Glutamatergic neuron (in vitro differentiated cells): ENCODE measurements at regions not wholly inside any gene's neighbourhood (a gene's known extent, or its start where the extent isn't known, plus 50 kb on each side); places are given as distances from the start of the nearest gene placed in this dataset.
A peak's percentile ranks its signal among the peaks of the same experiment; 100 is the strongest.

Experiments
- DNase-seq: peaks from one replicate; pipeline ENCODE4 v3.0.0; 2022
- H3K27ac Mint-ChIP-seq: one replicate; pipeline ENCODE4 v1.8.0; 2020; ENCODE audit warnings: mild to moderate bottlenecking, mixed read lengths, inconsistent platforms; ENCODE audit not compliant: unreplicated experiment
- H3K27me3 Mint-ChIP-seq: one replicate; pipeline ENCODE4 v1.8.0; 2020; ENCODE audit warnings: mild to moderate bottlenecking, moderate library complexity, mixed read lengths, inconsistent platforms; ENCODE audit not compliant: unreplicated experiment
- H3K36me3 Mint-ChIP-seq: one replicate; pipeline ENCODE4 v1.8.0; 2020; ENCODE audit warnings: mild to moderate bottlenecking, mixed read lengths, inconsistent platforms; ENCODE audit not compliant: unreplicated experiment
- H3K4me1 Mint-ChIP-seq: one replicate; pipeline ENCODE4 v1.8.0; 2020; ENCODE audit warnings: mild to moderate bottlenecking, low read depth, mixed read lengths, inconsistent platforms; ENCODE audit not compliant: unreplicated experiment
- H3K4me3 Mint-ChIP-seq: one replicate; pipeline ENCODE4 v1.8.0; 2020; ENCODE audit warnings: mild to moderate bottlenecking, mixed read lengths, inconsistent platforms; ENCODE audit not compliant: unreplicated experiment
- H3K9me3 Mint-ChIP-seq: one replicate; pipeline ENCODE4 v1.8.0; 2020; ENCODE audit warnings: mild to moderate bottlenecking, moderate library complexity, mixed read lengths, inconsistent platforms; ENCODE audit not compliant: unreplicated experiment
- CTCF ChIP-seq: fragments of 200-600 bp; sonication (generic); IDR thresholded peaks from one replicate; pipeline ENCODE4 v1.5.0; 2021; ENCODE audit not compliant: partially characterized antibody, unreplicated experiment

DNA sequence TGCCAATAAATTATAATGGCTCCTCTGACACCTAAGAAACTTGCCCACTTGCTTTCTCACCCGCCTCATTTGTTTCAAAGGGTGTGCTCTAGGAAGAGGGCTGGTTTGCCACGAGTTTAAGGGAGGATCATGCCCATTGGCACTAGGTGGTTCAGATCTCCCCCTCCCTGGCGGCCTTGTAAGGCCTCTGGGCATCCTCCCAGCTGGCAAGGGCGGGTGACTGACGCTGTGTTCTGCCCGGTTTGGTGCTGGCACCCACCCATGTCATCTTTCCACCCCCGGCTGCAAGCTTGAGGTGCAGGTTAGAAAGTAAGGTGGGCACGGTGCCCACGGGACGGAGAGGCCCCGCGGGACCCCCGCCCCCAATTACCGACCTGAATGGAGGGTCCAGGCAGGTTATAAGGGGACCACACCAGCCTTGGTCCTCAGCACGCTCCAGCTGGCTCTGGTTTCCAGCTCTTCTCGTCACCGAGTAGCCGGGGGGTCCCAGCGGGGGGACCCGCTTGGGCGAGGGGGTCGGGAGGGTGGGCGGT, 90.4 kb downstream of the PTPRS start:
- Mint-ChIP-seq H3K27me3 (peaks cover 16% of the 10 kb centered on the region), H3K36me3 (peaks cover 10% of the 10 kb centered on the region), H3K4me3 (no peak overlapping the region), H3K9me3 (peaks cover 17% of the 10 kb centered on the region), H3K4me1 (peaks cover 23% of the 10 kb centered on the region), H3K27ac (no peak overlapping the region)
- no peak for TF ChIP-seq CTCF
- DNase-seq, result no peak

DNA sequence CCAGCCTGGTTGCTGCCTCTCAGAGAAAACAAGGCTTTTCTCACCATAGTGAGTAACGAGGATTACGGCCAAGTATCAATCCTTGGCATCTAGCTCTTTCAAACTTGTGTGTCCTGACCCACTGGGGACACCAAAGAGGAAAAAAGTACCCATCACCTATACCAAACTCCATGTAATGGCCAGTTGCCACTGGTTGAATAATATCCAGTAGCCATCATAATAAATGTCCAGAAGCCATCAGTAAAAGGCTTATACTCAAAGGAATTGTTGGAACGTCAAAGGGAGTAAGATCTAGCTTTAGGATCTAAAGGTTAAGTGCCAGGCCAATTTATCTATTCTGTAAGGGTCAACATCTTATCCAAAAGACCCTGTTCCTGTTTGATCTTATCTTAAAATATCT, 91.1 kb downstream of the PTPRS start:
- peaks cover 23% of the 10 kb centered on the region for H3K4me1 Mint-ChIP-seq
- no peak for TF ChIP-seq CTCF
- H3K36me3 Mint-ChIP-seq, result peaks cover 5% of the 10 kb centered on the region
- H3K27ac Mint-ChIP-seq, result no peak overlapping the region
- H3K27me3 Mint-ChIP-seq, result peaks cover 16% of the 10 kb centered on the region
- H3K4me3 Mint-ChIP-seq, result no peak overlapping the region
- DNase-seq, result no peak
- H3K9me3 Mint-ChIP-seq, result peaks cover 17% of the 10 kb centered on the region

- no peak for TF ChIP-seq CTCF
- Mint-ChIP-seq H3K27ac (peak overlapping the region; percentile 13), H3K4me1 (peaks cover 16% of the 10 kb centered on the region), H3K4me3 (no peak overlapping the region), H3K36me3 (no peaks in the 10 kb centered on the region), H3K9me3 (peaks cover 14% of the 10 kb centered on the region), H3K27me3 (peaks cover 11% of the 10 kb centered on the region)
- DNase-seq, result no peak
Observed at GRCh38 chr19:5247957-5248705, 92.5 kb downstream of the PTPRS start.

DNA sequence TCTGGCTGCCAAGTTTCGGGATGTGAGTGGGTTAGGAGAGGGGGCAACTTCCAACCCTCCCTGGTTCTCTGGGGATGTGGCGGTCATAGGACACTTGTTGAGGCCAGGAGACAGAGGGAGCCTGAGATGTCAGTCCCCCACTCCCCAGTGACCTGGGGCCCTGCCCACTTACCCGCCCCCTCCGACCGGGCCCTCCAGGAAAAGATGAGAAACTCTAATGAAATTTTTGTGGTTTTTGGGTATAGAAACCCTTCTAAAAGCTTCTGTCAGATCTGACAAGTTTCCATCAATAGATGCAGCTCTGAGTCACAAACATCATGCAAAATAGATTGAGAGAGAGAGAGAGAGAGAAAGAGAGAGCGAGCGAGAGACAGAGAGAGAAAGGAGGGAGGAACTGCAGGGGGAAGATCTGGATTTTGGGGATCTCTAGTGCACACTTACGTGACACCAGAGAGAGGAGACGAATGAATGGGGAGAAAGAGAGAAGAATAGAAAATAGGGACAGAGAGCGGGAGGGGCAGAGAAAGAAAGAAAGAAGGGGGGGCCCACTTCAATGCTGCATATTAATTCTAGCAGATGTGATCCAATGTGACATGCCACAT, 94.0 kb downstream of the PTPRS start:
- Mint-ChIP-seq H3K4me1 (peaks cover 14% of the 10 kb centered on the region), H3K27me3 (peaks cover 13% of the 10 kb centered on the region), H3K36me3 (no peaks in the 10 kb centered on the region), H3K27ac (peak overlapping the region; percentile 5), H3K9me3 (peaks cover 16% of the 10 kb centered on the region), H3K4me3 (no peak overlapping the region)
- TF ChIP-seq CTCF, result no peak
- no peak for DNase-seq
